Naive thymus-derived CD4-positive, alpha-beta T cell (primary cell): ENCODE measurements at regions not wholly inside any gene's neighbourhood (a gene's known extent, or its start where the extent isn't known, plus 50 kb on each side); places are given as distances from the start of the nearest gene placed in this dataset.
"Not testable (repeated sequence)": the region's sequence is repeated elsewhere in the genome, so short reads cannot be mapped to it uniquely, and the experiment has no call there.

Experiments
- ATAC-seq: fragments of 150-1000 bp; cut with Tn5 transposase; 2 replicates; pipeline ENCODE4 v1.10.0; 2021; ENCODE audit warnings: mild to moderate bottlenecking, moderate library complexity
- CTCF ChIA-PET: fragments of 350-600 bp; sonication (Branson Sonifier 250); formaldehyde crosslinking; loops from one replicate; lab custom pipeline; 2021; ENCODE audit warnings: antibody characterized with exemption; lab: Charles Lee
- POLR2A ChIA-PET: fragments of 350-600 bp; sonication (Branson Sonifier 250); formaldehyde crosslinking; loops from one replicate; lab custom pipeline; 2021; ENCODE audit warnings: antibody characterized with exemption, inconsistent platforms; lab: Charles Lee
- DNase-seq, 9 donors: peaks; one replicate each; pipeline versions ENCODE4 v3.0.0 to v3.0.0-alpha.2; 2020 to 2022; ENCODE audit warnings: mixed read lengths in 1 of 9
- H3K27ac ChIP-seq: one replicate; pipeline ENCODE4 v1.7.0; 2013; ENCODE audit warnings: mild to moderate bottlenecking, low read depth, low read length, moderate library complexity
- H3K27me3 ChIP-seq, 2 donors: one replicate each; pipeline ENCODE4 v1.7.0; 2013; ENCODE audit warnings: low read length in 2 of 2, mild to moderate bottlenecking in 2 of 2, moderate library complexity in 2 of 2; ENCODE audit not compliant: control insufficient read depth in 2 of 2, insufficient read depth in 2 of 2
- H3K36me3 ChIP-seq, 3 experiments: 1 replicate in 2 of 3; 2 replicates in 1 of 3; pipeline ENCODE4 v1.7.0; 2013; ENCODE audit warnings: low read length in 3 of 3, mild to moderate bottlenecking in 3 of 3, moderate library complexity in 1 of 3; ENCODE audit not compliant: insufficient read depth in 3 of 3, control insufficient read depth in 2 of 3
- H3K4me1 ChIP-seq, 2 donors: one replicate each; pipeline ENCODE4 v1.7.0; 2013; ENCODE audit warnings: low read length in 2 of 2, mild to moderate bottlenecking in 2 of 2, moderate library complexity in 1 of 2; ENCODE audit not compliant: control insufficient read depth in 2 of 2, insufficient read depth in 2 of 2
- H3K4me3 ChIP-seq: 2 replicates; pipeline ENCODE4 v1.7.0; 2013; ENCODE audit warnings: mild to moderate bottlenecking, low read length
- H3K9me3 ChIP-seq, 3 experiments: 1 replicate in 2 of 3; 2 replicates in 1 of 3; pipeline ENCODE4 v1.7.0; 2013; ENCODE audit warnings: low read length in 3 of 3; ENCODE audit not compliant: control insufficient read depth in 2 of 3
- H3K27ac Mint-ChIP-seq, 9 donors: one replicate each; pipeline ENCODE4 v1.8.0; 2020 to 2022; ENCODE audit warnings: mixed read lengths in 9 of 9, mild to moderate bottlenecking in 8 of 9, moderate library complexity in 5 of 9, inconsistent platforms in 2 of 9
- H3K27me3 Mint-ChIP-seq, 5 donors: one replicate each; pipeline ENCODE4 v1.8.0; 2021 to 2022; ENCODE audit warnings: mixed read lengths in 5 of 5, mild to moderate bottlenecking in 1 of 5
- H3K36me3 Mint-ChIP-seq, 5 donors: one replicate each; pipeline ENCODE4 v1.8.0; 2020 to 2022; ENCODE audit warnings: mixed read lengths in 5 of 5, mild to moderate bottlenecking in 3 of 5, inconsistent platforms in 1 of 5
- H3K4me1 Mint-ChIP-seq, 7 donors: one replicate each; pipeline ENCODE4 v1.8.0; 2020 to 2022; ENCODE audit warnings: mixed read lengths in 7 of 7, mild to moderate bottlenecking in 3 of 7, inconsistent platforms in 1 of 7
- H3K4me3 Mint-ChIP-seq, 10 donors: one replicate each; pipeline ENCODE4 v1.8.0; 2020 to 2022; ENCODE audit warnings: mild to moderate bottlenecking in 10 of 10, mixed read lengths in 10 of 10, moderate library complexity in 6 of 10, inconsistent platforms in 2 of 10
- H3K9me3 Mint-ChIP-seq, 11 donors: one replicate each; pipeline ENCODE4 v1.8.0; 2020 to 2022; ENCODE audit warnings: mixed read lengths in 11 of 11, mild to moderate bottlenecking in 4 of 11, inconsistent platforms in 1 of 11, moderate library complexity in 1 of 11
- intact Hi-C, 2 donors: fragments of 100-400 bp; cut with micrococcal nuclease; formaldehyde crosslinking; loops; one replicate each; pipeline ENCODE4 v1.15.1; 2023

DNA sequence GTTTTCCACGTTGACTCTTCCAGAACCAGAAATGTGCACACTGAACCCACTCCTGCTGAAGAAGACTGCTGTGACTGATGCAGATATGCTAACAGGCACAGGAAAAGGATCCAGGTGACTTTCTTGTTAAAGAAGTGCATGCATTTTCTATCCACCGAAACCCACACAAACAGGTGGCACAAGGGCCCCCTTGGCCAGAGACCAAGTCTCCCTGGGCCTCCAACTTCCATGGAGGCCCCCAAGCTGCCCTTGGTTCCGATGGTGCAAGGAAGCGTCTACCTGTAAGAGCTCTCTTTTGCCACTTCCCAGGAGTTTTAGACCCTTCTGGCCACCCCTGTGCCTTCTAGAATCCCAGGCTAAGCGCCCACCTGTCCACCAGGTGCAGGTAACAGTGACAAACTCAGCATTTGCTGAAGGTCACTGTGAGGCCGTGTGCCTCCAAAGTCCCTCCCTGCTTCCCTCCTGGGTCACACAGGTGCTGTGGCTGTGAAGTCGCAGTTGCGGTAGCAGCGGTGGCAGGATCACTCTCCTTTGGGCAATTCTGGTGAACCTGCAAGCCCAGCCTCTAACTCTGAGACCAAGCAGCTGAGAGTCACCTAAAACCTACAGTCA lies 134.8 kb downstream of the PXDC1 start:
- intact Hi-C loops: no loop called here
- no peaks in the 10 kb centered on the region for H3K27me3 ChIP-seq
- DNase-seq: no peak
- no peaks in the 10 kb centered on the region for H3K9me3 ChIP-seq
- no peaks in the 10 kb centered on the region for H3K36me3 ChIP-seq
- Mint-ChIP-seq H3K27me3 (peaks cover 0 to 10% (median 5%) of the 10 kb centered on the region in 5 donors), H3K36me3 (no peaks in the 10 kb centered on the region), H3K9me3 (peaks cover 0 to 1% (median 0%) of the 10 kb centered on the region in 11 donors), H3K4me1 (no peaks in the 10 kb centered on the region), H3K4me3 (no peak overlapping the region), H3K27ac (no peak overlapping the region)
- H3K27ac ChIP-seq: no peak overlapping the region
- no peak overlapping the region for H3K4me3 ChIP-seq
- CTCF ChIA-PET: no interaction called here
- POLR2A ChIA-PET: no interaction called here
- no peak for ATAC-seq
- H3K4me1 ChIP-seq: no peaks in the 10 kb centered on the region

DNA sequence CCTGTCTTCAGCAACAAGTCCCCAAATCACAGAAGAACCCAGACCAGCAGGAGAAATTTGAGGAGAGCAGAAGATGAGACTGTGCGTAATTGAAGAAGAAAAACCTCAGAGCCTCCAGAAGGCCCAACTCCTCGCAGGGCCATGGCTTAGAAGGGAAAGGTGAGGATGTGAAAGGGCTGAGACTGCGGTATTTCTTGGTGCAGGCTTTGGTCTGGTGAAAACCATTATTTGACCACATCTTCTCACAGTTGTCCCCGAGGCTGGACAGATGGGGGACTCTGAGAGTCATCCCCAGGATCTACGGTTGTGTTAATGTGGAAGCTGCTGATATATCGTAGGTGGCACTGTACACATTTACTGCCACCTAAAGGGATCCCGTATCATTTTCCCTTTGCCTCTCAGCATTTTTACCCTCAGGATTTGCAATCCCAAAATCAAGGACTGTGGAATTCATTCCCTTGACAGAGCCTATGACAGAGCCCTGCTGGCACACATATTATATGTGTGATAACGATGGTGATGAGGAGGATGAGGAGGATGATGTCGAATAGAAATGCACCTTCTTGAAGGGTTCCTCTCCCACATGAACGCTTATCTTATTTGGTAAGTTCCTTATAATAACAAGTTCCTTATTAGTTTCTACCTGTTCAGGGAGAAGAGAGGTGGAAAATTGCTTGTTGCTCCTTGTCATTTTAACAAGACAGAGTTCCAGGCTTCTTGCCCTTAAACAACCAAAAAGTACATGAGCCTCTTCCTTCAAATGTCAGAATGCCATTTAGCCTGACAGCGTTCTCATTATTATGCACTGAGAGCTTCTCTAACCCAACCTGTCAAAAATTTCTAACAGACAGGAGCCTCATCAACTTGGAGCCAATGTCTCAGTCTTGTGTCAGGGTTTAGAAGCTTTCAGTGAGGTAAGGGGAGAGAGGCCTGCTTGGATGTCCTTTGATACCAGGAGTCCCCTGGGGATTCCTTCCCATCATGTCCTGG lies 135.8 kb downstream of the PXDC1 start:
- ATAC-seq (no peak), DNase-seq (no peak)
- intact Hi-C loops: no loop called here
- Mint-ChIP-seq H3K4me1 (no peaks in the 10 kb centered on the region), H3K9me3 (no peaks in the 10 kb centered on the region), H3K4me3 (no peak overlapping the region), H3K36me3 (no peaks in the 10 kb centered on the region), H3K27me3 (peaks cover 5 to 10% (median 7%) of the 10 kb centered on the region in 5 donors), H3K27ac (no peak overlapping the region)
- no peaks in the 10 kb centered on the region for H3K27me3 ChIP-seq
- H3K36me3 ChIP-seq: no peaks in the 10 kb centered on the region
- no peak overlapping the region for H3K4me3 ChIP-seq
- no peaks in the 10 kb centered on the region for H3K9me3 ChIP-seq
- CTCF ChIA-PET: no interaction called here
- POLR2A ChIA-PET: no interaction called here
- no peaks in the 10 kb centered on the region for H3K4me1 ChIP-seq
- H3K27ac ChIP-seq: no peak overlapping the region

DNA sequence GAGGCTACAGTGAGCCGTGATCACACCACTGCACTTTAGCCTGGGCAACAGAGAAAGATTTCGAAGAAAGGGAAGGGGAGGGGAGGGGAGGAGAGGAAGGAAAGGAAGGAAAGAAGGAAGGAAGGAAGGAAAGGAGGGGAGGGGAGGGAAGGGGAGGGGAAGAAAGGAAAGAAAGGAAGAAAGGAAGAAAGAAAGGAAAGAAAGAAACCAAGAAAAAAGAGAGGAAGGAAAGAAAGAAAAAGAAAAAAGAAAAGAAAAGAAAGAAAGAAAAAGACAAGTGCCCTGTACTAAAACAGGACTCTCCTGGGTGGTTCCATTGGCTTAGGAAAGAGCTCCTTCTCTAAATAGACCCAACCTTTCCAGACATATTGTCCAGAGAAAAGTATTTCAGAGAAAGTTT lies 136.6 kb downstream of the PXDC1 start:
- Mint-ChIP-seq H3K9me3 (no peaks in the 10 kb centered on the region), H3K4me1 (no peaks in the 10 kb centered on the region), H3K36me3 (no peaks in the 10 kb centered on the region), H3K27me3 (peaks cover 4 to 14% (median 7%) of the 10 kb centered on the region in 5 donors), H3K27ac (no peak overlapping the region), H3K4me3 (no peak overlapping the region)
- Histone ChIP-seq H3K4me1 (no peaks in the 10 kb centered on the region), H3K27ac (no peak overlapping the region), H3K27me3 (no peaks in the 10 kb centered on the region), H3K9me3 (no peaks in the 10 kb centered on the region), H3K36me3 (no peaks in the 10 kb centered on the region), H3K4me3 (no peak overlapping the region)
- DNase-seq (no peak), ATAC-seq (no peak)
- CTCF ChIA-PET: no interaction called here
- POLR2A ChIA-PET: no interaction called here
- intact Hi-C loops: loop anchor here in 1 of 2 donors (5.0 kb wide), 1 partner anchor 428 kb away; no protein-coding TSS in a partner anchor

DNA sequence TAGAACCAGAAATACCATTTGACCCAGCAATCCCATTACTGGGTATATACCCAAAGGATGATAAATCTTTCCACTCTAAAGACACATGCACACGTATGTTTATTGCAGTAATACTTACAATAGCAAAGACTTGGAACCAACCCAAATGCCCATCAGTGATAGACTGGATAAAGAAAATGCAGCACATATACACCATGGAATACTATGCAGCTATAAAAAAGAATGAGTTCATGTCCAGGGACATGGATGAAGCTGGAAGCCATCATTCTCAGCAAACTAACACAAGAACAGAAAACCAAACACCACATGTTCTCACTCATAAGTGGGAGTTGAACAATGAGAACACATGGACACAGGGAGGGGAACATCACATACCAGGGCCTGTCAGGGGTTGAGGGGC lies 137.9 kb downstream of the PXDC1 start:
- H3K27ac ChIP-seq, H3K4me1 ChIP-seq, H3K36me3 Mint-ChIP-seq, H3K9me3 Mint-ChIP-seq, POLR2A ChIA-PET, H3K4me3 Mint-ChIP-seq, CTCF ChIA-PET, H3K36me3 ChIP-seq, ATAC-seq, H3K27me3 ChIP-seq, H3K4me3 ChIP-seq, H3K27ac Mint-ChIP-seq, DNase-seq, H3K9me3 ChIP-seq, H3K4me1 Mint-ChIP-seq: not testable (repeated sequence)
- peaks cover 7 to 17% (median 11%) of the 10 kb centered on the region in 5 donors for H3K27me3 Mint-ChIP-seq
- intact Hi-C loops: loop anchor here in 1 of 2 donors (5.0 kb wide), 1 partner anchor 426 kb away; no protein-coding TSS in a partner anchor

DNA sequence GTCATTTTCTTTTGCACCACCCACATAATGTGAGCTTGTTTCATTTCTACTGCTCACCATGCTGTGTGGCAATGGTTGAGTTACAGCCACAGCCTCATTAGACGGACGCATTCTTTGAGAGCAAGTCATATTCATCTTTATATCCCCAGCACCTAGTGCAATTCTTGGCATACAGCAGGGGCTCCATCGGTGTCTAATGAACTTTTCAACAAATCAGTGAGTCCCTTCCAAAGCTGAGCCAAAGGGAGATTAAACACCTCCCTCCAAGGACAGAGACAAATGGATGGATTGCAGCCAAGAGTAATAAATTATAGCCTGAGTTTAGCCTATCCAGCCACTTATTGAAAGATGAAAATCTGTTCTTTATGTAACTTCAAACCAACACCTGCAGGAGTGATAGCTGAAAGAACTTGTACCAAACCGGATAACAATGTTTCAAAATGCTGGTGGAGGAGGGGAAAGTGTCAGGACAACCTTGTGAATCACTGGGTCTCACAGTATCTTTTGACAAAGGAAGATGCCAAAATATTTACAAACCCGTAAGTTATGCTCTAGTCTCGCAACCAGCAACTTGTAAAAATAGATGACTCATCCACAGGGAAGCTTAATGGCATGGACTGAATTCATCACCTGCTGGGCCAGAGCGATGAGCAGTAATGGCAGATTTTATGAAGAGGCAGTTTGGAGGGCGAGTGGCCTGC lies 139.0 kb downstream of the PXDC1 start:
- Histone ChIP-seq H3K4me3 (no peak overlapping the region), H3K27ac (no peak overlapping the region), H3K9me3 (no peaks in the 10 kb centered on the region), H3K27me3 (no peaks in the 10 kb centered on the region), H3K4me1 (no peaks in the 10 kb centered on the region), H3K36me3 (no peaks in the 10 kb centered on the region)
- ATAC-seq (no peak), DNase-seq (no peak)
- H3K9me3 Mint-ChIP-seq: no peaks in the 10 kb centered on the region
- no peak overlapping the region for H3K4me3 Mint-ChIP-seq
- no peaks in the 10 kb centered on the region for H3K4me1 Mint-ChIP-seq
- peaks cover 7 to 17% (median 13%) of the 10 kb centered on the region in 5 donors for H3K27me3 Mint-ChIP-seq
- intact Hi-C loops: loop anchor here in 1 of 2 donors (5.0 kb wide), 1 partner anchor 425 kb away; no protein-coding TSS in a partner anchor
- H3K27ac Mint-ChIP-seq: no peak overlapping the region
- CTCF ChIA-PET: no interaction called here
- no peaks in the 10 kb centered on the region for H3K36me3 Mint-ChIP-seq
- POLR2A ChIA-PET: no interaction called here

DNA sequence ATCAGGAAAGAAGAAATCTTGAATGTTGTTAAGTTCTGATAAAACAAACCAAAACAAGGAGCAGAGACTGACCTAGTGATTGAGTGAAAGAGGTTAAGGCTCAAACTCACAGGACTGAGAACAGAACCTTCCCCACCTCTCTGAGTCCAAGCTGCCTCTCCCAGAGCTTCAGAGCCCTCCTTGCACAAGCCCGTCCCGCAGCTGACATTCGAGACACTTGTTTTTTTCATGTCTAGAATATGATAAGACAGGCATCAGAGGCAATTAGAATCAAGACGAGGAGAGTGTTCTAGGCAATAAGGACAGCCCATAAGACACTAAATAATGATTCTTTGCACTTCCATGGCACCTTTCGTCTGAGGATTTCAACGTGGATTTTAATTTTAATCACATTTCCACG lies 140.6 kb downstream of the PXDC1 start:
- Mint-ChIP-seq H3K4me3 (no peak overlapping the region), H3K27ac (no peak overlapping the region), H3K9me3 (no peaks in the 10 kb centered on the region), H3K27me3 (peaks cover 7 to 17% (median 13%) of the 10 kb centered on the region in 5 donors), H3K36me3 (no peaks in the 10 kb centered on the region), H3K4me1 (no peaks in the 10 kb centered on the region)
- Histone ChIP-seq H3K27me3 (no peaks in the 10 kb centered on the region), H3K9me3 (no peaks in the 10 kb centered on the region), H3K4me1 (no peaks in the 10 kb centered on the region), H3K4me3 (no peak overlapping the region), H3K36me3 (no peaks in the 10 kb centered on the region), H3K27ac (no peak overlapping the region)
- POLR2A ChIA-PET: interaction anchor here (0.7 kb wide), 1 partner anchor 409 kb away, joined by 3 read pairs; no protein-coding TSS in a partner anchor
- intact Hi-C loops: loop anchor here in 1 of 2 donors (5.0 kb wide), 1 partner anchor 424 kb away; no protein-coding TSS in a partner anchor
- CTCF ChIA-PET: no interaction called here
- ATAC-seq (no peak), DNase-seq (no peak)
